ENCODE measurements at regions not wholly inside any gene's neighbourhood (a gene's known extent, or its start where the extent isn't known, plus 50 kb on each side); places are given as distances from the start of the nearest gene placed in this dataset.

- no peaks in the 10 kb centered on the region for H3K4me1 ChIP-seq (ENCODE audit: low read length)
Measured at GRCh38 chr9:90086101-90086511, 481.3 kb downstream of the GADD45G start.

GRCh38 chr9:90088434-90088833 is 483.6 kb downstream of the GADD45G start:
- Histone ChIP-seq H3K9me2 (replicated peaks; ENCODE audit: insufficient read depth, low read length) (no peaks in the 10 kb centered on the region), H3K9ac (ENCODE audit: low read length) (no peak overlapping the region), H3K27me3 (replicated peaks; ENCODE audit: insufficient read depth, low read length) (no peaks in the 10 kb centered on the region), H3K36me3 (replicated peaks; ENCODE audit: insufficient read depth, low read length) (no peaks in the 10 kb centered on the region), H3K79me2 (ENCODE audit: low read length) (no peaks in the 10 kb centered on the region), H3K4me1 (ENCODE audit: low read length) (no peaks in the 10 kb centered on the region), H3K4me3 (ENCODE audit: low read length) (no peak overlapping the region), H4K20me1 (ENCODE audit: insufficient read depth, low read length) (no peaks in the 10 kb centered on the region), H3F3A (ENCODE audit: insufficient read depth, low read length) (no peaks in the 10 kb centered on the region), H2AFZ (ENCODE audit: low read length) (no peak overlapping the region), H3K27ac (ENCODE audit: low read length) (no peak overlapping the region), H3K4me2 (ENCODE audit: low read depth, low read length) (no peak overlapping the region), H3K9me3 (replicated peaks; ENCODE audit: insufficient read depth, low read length) (no peaks in the 10 kb centered on the region)
- TF ChIP-seq EZH2 (optimal IDR thresholded peaks at IDR 0.05; ENCODE audit: low read depth, low read length) (no peak), CTCF (IDR thresholded peaks at IDR 0.05; ENCODE audit: low read length) (no peak), EZH2phosphoT487 (IDR thresholded peaks at IDR 0.05; ENCODE audit: low read length) (no peak)
- DNase-seq = no peak

More at GRCh38 chr9:90086101-90086511, 481.3 kb downstream of the GADD45G start:
- H3K9ac ChIP-seq (ENCODE audit: low read length) = no peak overlapping the region
- no peaks in the 10 kb centered on the region for H3K9me2 ChIP-seq (replicated peaks; ENCODE audit: insufficient read depth, low read length)
- no peak for DNase-seq
- no peaks in the 10 kb centered on the region for H3K9me3 ChIP-seq (replicated peaks; ENCODE audit: insufficient read depth, low read length)
- no peaks in the 10 kb centered on the region for H4K20me1 ChIP-seq (ENCODE audit: insufficient read depth, low read length)
- H3K4me3 ChIP-seq (ENCODE audit: low read length) = no peak overlapping the region
- H3K4me2 ChIP-seq (ENCODE audit: low read depth, low read length) = no peak overlapping the region
- no peak overlapping the region for H3K27ac ChIP-seq (ENCODE audit: low read length)
- H2AFZ ChIP-seq (ENCODE audit: low read length) = no peak overlapping the region
- no peaks in the 10 kb centered on the region for H3K27me3 ChIP-seq (replicated peaks; ENCODE audit: insufficient read depth, low read length)
- H3K36me3 ChIP-seq (replicated peaks; ENCODE audit: insufficient read depth, low read length) = no peaks in the 10 kb centered on the region
- TF ChIP-seq CTCF (IDR thresholded peaks at IDR 0.05; ENCODE audit: low read length) (no peak), EZH2 (optimal IDR thresholded peaks at IDR 0.05; ENCODE audit: low read depth, low read length) (no peak), EZH2phosphoT487 (IDR thresholded peaks at IDR 0.05; ENCODE audit: low read length) (no peak)
- H3F3A ChIP-seq (ENCODE audit: insufficient read depth, low read length) = no peaks in the 10 kb centered on the region
- H3K79me2 ChIP-seq (ENCODE audit: low read length) = no peaks in the 10 kb centered on the region

- Histone ChIP-seq H3K36me3 (replicated peaks; ENCODE audit: insufficient read depth, low read length) (no peaks in the 10 kb centered on the region), H3K4me2 (ENCODE audit: low read depth, low read length) (no peak overlapping the region), H3F3A (ENCODE audit: insufficient read depth, low read length) (no peaks in the 10 kb centered on the region), H3K9ac (ENCODE audit: low read length) (no peak overlapping the region), H3K79me2 (ENCODE audit: low read length) (no peaks in the 10 kb centered on the region), H4K20me1 (ENCODE audit: insufficient read depth, low read length) (no peaks in the 10 kb centered on the region), H3K9me3 (replicated peaks; ENCODE audit: insufficient read depth, low read length) (no peaks in the 10 kb centered on the region), H3K4me3 (ENCODE audit: low read length) (no peak overlapping the region), H3K27ac (ENCODE audit: low read length) (no peak overlapping the region), H3K9me2 (replicated peaks; ENCODE audit: insufficient read depth, low read length) (no peaks in the 10 kb centered on the region), H3K27me3 (replicated peaks; ENCODE audit: insufficient read depth, low read length) (no peaks in the 10 kb centered on the region), H2AFZ (ENCODE audit: low read length) (no peak overlapping the region), H3K4me1 (ENCODE audit: low read length) (no peaks in the 10 kb centered on the region)
- DNase-seq = no peak
- TF ChIP-seq EZH2phosphoT487 (IDR thresholded peaks at IDR 0.05; ENCODE audit: low read length) (no peak), EZH2 (optimal IDR thresholded peaks at IDR 0.05; ENCODE audit: low read depth, low read length) (no peak), CTCF (IDR thresholded peaks at IDR 0.05; ENCODE audit: low read length) (no peak)
Measured at GRCh38 chr9:90088856-90089255, 484.0 kb downstream of the GADD45G start.
